ENCODE measurements at regions not wholly inside any gene's neighbourhood (a gene's known extent, or its start where the extent isn't known, plus 50 kb on each side); places are given as distances from the start of the nearest gene placed in this dataset.

GRCh38 chr5:44640945-44641456 is 167.7 kb upstream of the MRPS30 start:
- H4K20me1 ChIP-seq (ENCODE audit: insufficient read depth, low read length), result no peaks in the 10 kb centered on the region
- no peak for DNase-seq
- no peaks in the 10 kb centered on the region for H3K4me1 ChIP-seq (ENCODE audit: insufficient read depth, low read length)
- ATAC-seq (ENCODE audit: insufficient read depth, low read depth), result no peak
- TF ChIP-seq CTCF (IDR thresholded peaks at IDR 0.05; ENCODE audit: borderline replicate concordance, extremely low read depth, low read length, poor library complexity, severe bottlenecking) (no peak), EZH2 (IDR thresholded peaks at IDR 0.05; ENCODE audit: borderline replicate concordance, low read depth, low read length, severe bottlenecking) (no peak)
- no peak overlapping the region for H3K4me3 ChIP-seq (ENCODE audit: low read depth in 1 of 2, low read length in 2 of 2)
- no peak overlapping the region for H3K9ac ChIP-seq (ENCODE audit: low read depth, low read length)
- no peaks in the 10 kb centered on the region for H3K27me3 ChIP-seq (ENCODE audit: insufficient read depth, low read length, poor library complexity)
- H3K4me2 ChIP-seq (ENCODE audit: insufficient read depth, low read length), result no peak overlapping the region
- no peak overlapping the region for H3K27ac ChIP-seq (ENCODE audit: low read length)
- H2AFZ ChIP-seq (ENCODE audit: low read depth, low read length), result no peak overlapping the region
- H3K79me2 ChIP-seq (ENCODE audit: insufficient read depth, low read length), result no peaks in the 10 kb centered on the region
- H3K9me3 ChIP-seq (ENCODE audit: insufficient read depth, low read length, severe bottlenecking), result peaks cover 7% of the 10 kb centered on the region
- no peaks in the 10 kb centered on the region for H3K36me3 ChIP-seq (ENCODE audit: insufficient read depth, low read length)

DNA sequence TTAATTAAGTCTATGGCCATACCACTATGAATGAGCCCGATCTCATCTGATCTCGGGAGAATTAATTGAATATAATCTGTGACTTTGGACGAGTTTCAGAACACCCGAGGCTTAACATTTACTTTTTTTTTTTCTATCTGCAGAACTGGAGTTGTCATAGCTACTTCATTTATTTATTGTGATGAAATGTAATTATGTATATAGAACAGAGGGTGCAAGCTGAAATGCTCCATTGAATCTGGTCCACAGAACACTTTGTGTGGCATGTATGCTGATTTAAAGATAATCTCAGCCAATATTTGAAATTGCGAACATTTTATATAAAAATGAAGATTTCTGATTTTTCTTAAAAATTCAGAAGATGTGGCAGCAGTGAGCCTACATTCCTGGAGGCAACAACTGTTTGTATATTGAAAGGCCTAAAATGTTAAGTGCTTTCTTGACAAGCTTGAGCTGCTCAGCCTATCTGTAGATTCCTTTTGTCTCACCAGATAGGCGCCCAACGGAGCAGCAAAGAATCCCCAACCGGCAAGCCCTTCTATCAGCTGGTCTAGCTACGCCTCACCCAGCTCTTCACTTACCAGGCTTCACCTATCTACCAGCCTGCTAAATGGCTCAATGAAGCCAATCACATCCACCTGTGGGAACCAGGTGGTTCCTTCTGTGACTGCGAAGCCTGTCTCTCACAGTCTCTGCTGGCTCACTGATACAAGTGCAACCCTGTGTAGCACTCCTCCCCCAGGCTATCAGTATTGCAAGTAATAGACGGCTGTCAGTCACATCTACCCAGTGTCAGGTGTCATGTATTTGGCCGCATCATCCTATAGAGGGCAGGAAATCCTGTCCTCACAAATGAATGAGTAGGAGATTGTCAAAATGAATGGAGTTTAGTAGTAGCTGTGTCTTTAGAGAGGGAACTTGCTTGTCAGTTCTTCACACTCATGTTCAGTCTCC is 170.6 kb upstream of the MRPS30 start:
- TF ChIP-seq EZH2 (IDR thresholded peaks at IDR 0.05; ENCODE audit: borderline replicate concordance, low read depth, low read length, severe bottlenecking) (no peak), CTCF (IDR thresholded peaks at IDR 0.05; ENCODE audit: borderline replicate concordance, extremely low read depth, low read length, poor library complexity, severe bottlenecking) (no peak)
- no peak; the same call in 2 of the 3 replicates for ATAC-seq (ENCODE audit: insufficient read depth, low read depth)

DNA sequence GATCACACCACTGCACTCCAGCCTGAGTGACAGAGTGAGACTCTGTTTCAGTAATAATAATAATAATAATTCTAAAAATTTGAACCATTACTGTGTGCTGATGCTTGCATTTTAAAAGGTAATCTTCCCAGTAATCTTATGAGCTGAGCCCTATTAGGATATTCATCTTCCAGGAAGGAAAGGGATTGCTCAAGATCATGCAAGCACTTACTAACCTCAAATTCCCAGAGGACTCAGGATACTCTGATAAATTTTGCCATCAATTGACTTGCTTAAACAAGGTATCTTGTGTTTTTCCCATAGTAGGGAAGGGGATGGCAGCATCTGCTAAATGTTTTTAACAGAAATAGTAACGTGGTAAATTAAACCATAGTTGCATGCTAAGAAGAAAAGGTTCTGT is 176.4 kb upstream of the MRPS30 start:
- Histone ChIP-seq H3K27ac (ENCODE audit: low read length) (no peak overlapping the region), H3K36me3 (ENCODE audit: insufficient read depth, low read length) (no peaks in the 10 kb centered on the region), H2AFZ (ENCODE audit: low read depth, low read length) (no peak overlapping the region), H3K9me3 (ENCODE audit: insufficient read depth, low read length, severe bottlenecking) (no peaks in the 10 kb centered on the region), H3K27me3 (ENCODE audit: insufficient read depth, low read length, poor library complexity) (no peaks in the 10 kb centered on the region), H3K9ac (ENCODE audit: low read depth, low read length) (no peak overlapping the region), H4K20me1 (ENCODE audit: insufficient read depth, low read length) (no peaks in the 10 kb centered on the region), H3K4me1 (ENCODE audit: insufficient read depth, low read length) (no peaks in the 10 kb centered on the region), H3K4me2 (ENCODE audit: insufficient read depth, low read length) (no peak overlapping the region), H3K4me3 (ENCODE audit: low read depth in 1 of 2, low read length in 2 of 2) (no peak overlapping the region), H3K79me2 (ENCODE audit: insufficient read depth, low read length) (no peaks in the 10 kb centered on the region)
- ATAC-seq (ENCODE audit: insufficient read depth, low read depth), result no peak
- TF ChIP-seq CTCF (IDR thresholded peaks at IDR 0.05; ENCODE audit: borderline replicate concordance, extremely low read depth, low read length, poor library complexity, severe bottlenecking) (no peak), EZH2 (IDR thresholded peaks at IDR 0.05; ENCODE audit: borderline replicate concordance, low read depth, low read length, severe bottlenecking) (no peak)
- DNase-seq, result no peak

More for the DNA sequence above, 170.6 kb upstream of the MRPS30 start:
- H3K9ac ChIP-seq (ENCODE audit: low read depth, low read length), result no peak overlapping the region
- H3K9me3 ChIP-seq (ENCODE audit: insufficient read depth, low read length, severe bottlenecking), result peaks cover 7% of the 10 kb centered on the region
- no peaks in the 10 kb centered on the region for H3K79me2 ChIP-seq (ENCODE audit: insufficient read depth, low read length)
- H3K36me3 ChIP-seq (ENCODE audit: insufficient read depth, low read length), result no peaks in the 10 kb centered on the region
- H3K4me3 ChIP-seq (ENCODE audit: low read depth in 1 of 2, low read length in 2 of 2), result no peak overlapping the region
- no peaks in the 10 kb centered on the region for H4K20me1 ChIP-seq (ENCODE audit: insufficient read depth, low read length)
- H3K27ac ChIP-seq (ENCODE audit: low read length), result no peak overlapping the region
- H3K4me1 ChIP-seq (ENCODE audit: insufficient read depth, low read length), result no peaks in the 10 kb centered on the region
- H2AFZ ChIP-seq (ENCODE audit: low read depth, low read length), result no peak overlapping the region
- no peak overlapping the region for H3K4me2 ChIP-seq (ENCODE audit: insufficient read depth, low read length)
- no peaks in the 10 kb centered on the region for H3K27me3 ChIP-seq (ENCODE audit: insufficient read depth, low read length, poor library complexity)
- DNase-seq, result no peak
